ENCODE measurements at regions not wholly inside any gene's neighbourhood (a gene's known extent, or its start where the extent isn't known, plus 50 kb on each side); places are given as distances from the start of the nearest gene placed in this dataset.

- no peak for TF ChIP-seq EZH2 (IDR thresholded peaks at IDR 0.05; ENCODE audit: borderline replicate concordance, low read depth, low read length, severe bottlenecking)
- no peak for TF ChIP-seq CTCF (IDR thresholded peaks at IDR 0.05; ENCODE audit: borderline replicate concordance, extremely low read depth, low read length, poor library complexity, severe bottlenecking)
Measured at GRCh38 chr1:218217040-218217439, 68.1 kb upstream of the RRP15 start.

Data from DND-41 (cell line).